ENCODE measurements at regions not wholly inside any gene's neighbourhood (a gene's known extent, or its start where the extent isn't known, plus 50 kb on each side); places are given as distances from the start of the nearest gene placed in this dataset.

GRCh38 chr3:104612218-104612617, 754.5 kb upstream of the ALCAM start:
- TF ChIP-seq CTCF (IDR thresholded peaks at IDR 0.05; ENCODE audit: borderline replicate concordance, extremely low read depth, low read length, poor library complexity, severe bottlenecking) (no peak), EZH2 (IDR thresholded peaks at IDR 0.05; ENCODE audit: borderline replicate concordance, low read depth, low read length, severe bottlenecking) (no peak)
